CD4-positive, alpha-beta T cell (primary cell): ENCODE measurements at regions not wholly inside any gene's neighbourhood (a gene's known extent, or its start where the extent isn't known, plus 50 kb on each side); places are given as distances from the start of the nearest gene placed in this dataset.

Source experiments
- ATAC-seq: fragments of 200-7000 bp; cut with Tn5 transposase; one replicate; pipeline ENCODE4 v1.10.0; 2022; ENCODE audit warnings: mild to moderate bottlenecking; ENCODE audit not compliant: poor library complexity
- CTCF ChIA-PET: fragments of 350-600 bp; sonication (Branson Sonifier 250); formaldehyde crosslinking; loops from one replicate; lab custom pipeline; 2021; ENCODE audit warnings: antibody characterized with exemption, inconsistent platforms; lab: Charles Lee
- POLR2A ChIA-PET: fragments of 350-600 bp; sonication (Branson Sonifier 250); formaldehyde crosslinking; loops from one replicate; lab custom pipeline; 2021; ENCODE audit warnings: antibody characterized with exemption, inconsistent platforms; lab: Charles Lee
- DNase-seq, 14 experiments: peaks; one replicate each; pipeline ENCODE4 v3.0.0-alpha.2; 2013 to 2020; ENCODE audit warnings: mixed read lengths in 2 of 14
- H3K27ac ChIP-seq, 2 donors: one replicate each; pipeline versions ENCODE4 v1.5.1 to v1.7.0; 2013; ENCODE audit warnings: low read length in 2 of 2, low read depth in 1 of 2, mild to moderate bottlenecking in 1 of 2
- H3K27me3 ChIP-seq, 2 experiments: 1 replicate in 1 of 2; 2 replicates in 1 of 2; pipeline versions ENCODE4 v1.6.1 to v1.7.0; 2013; ENCODE audit warnings: low read length in 2 of 2, control low read depth in 1 of 2, mild to moderate bottlenecking in 1 of 2, moderate library complexity in 1 of 2; ENCODE audit not compliant: insufficient read depth in 2 of 2, control insufficient read depth in 1 of 2
- H3K36me3 ChIP-seq: one replicate; pipeline ENCODE4 v1.6.1; 2013; ENCODE audit warnings: low read length, control low read depth; ENCODE audit not compliant: insufficient read depth
- H3K4me1 ChIP-seq: one replicate; pipeline ENCODE4 v1.6.1; 2013; ENCODE audit warnings: low read length, control low read depth; ENCODE audit not compliant: insufficient read depth
- H3K4me3 ChIP-seq: one replicate; pipeline ENCODE4 v1.5.1; 2013; ENCODE audit warnings: mild to moderate bottlenecking, low read length, moderate library complexity
- H3K9me3 ChIP-seq, 2 experiments: 1 replicate in 1 of 2; 2 replicates in 1 of 2; pipeline versions ENCODE4 v1.6.1 to v1.7.0; 2013; ENCODE audit warnings: low read length in 2 of 2, mild to moderate bottlenecking in 2 of 2, control low read depth in 1 of 2, moderate library complexity in 1 of 2; ENCODE audit not compliant: control insufficient read depth in 1 of 2, insufficient read depth in 1 of 2
- H3K27ac Mint-ChIP-seq: one replicate; pipeline ENCODE4 v1.8.0; 2020; ENCODE audit warnings: mixed read lengths
- H3K27me3 Mint-ChIP-seq: one replicate; pipeline ENCODE4 v1.8.0; 2021; ENCODE audit warnings: mixed read lengths
- H3K36me3 Mint-ChIP-seq: one replicate; pipeline ENCODE4 v1.8.0; 2021; ENCODE audit warnings: low read depth, mixed read lengths
- H3K4me1 Mint-ChIP-seq: one replicate; pipeline ENCODE4 v1.8.0; 2021; ENCODE audit warnings: low read depth, mixed read lengths
- H3K4me3 Mint-ChIP-seq: one replicate; pipeline ENCODE4 v1.8.0; 2020; ENCODE audit warnings: mild to moderate bottlenecking, mixed read lengths
- H3K9me3 Mint-ChIP-seq: one replicate; pipeline ENCODE4 v1.8.0; 2020; ENCODE audit warnings: mixed read lengths
- intact Hi-C, 2 experiments: fragments of 100-400 bp; cut with DNase I in 1 of 2; cut with micrococcal nuclease in 1 of 2; formaldehyde crosslinking; loops; one replicate each; pipeline versions ENCODE4 v1.15.1 to v1.9.0; 2023 to 2025; cut with DNase I, micrococcal nuclease
- TF ChIP-seq, protein P1 (sequence below): fragments of 200-600 bp; IDR thresholded peaks from one replicate; pipeline ENCODE4 v1.8.0; 2022; ENCODE audit warnings: antibody characterized with exemption, mild to moderate bottlenecking

DNA sequence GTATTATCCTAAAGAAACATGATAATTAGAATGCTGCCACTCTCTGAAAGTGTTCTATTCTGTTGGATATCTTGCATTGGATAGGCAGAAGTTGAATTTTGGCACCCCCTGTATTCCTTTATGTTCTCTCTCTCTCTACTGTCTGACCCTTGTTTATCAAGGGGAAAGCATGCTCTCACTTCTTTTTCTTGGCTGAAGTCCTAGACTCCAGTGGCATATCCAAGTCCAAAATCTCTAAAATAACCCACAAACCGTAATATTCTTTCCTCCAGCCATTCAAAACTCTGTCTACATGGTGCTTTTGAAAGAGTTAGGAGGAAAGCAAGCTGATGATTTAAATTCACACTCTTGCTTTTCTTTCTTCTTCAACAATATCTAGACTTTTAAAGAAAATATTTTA lies 669.7 kb downstream of the TDRD15 start:
- CTCF ChIA-PET = no interaction called here
- intact Hi-C loops = no loop called here

DNA sequence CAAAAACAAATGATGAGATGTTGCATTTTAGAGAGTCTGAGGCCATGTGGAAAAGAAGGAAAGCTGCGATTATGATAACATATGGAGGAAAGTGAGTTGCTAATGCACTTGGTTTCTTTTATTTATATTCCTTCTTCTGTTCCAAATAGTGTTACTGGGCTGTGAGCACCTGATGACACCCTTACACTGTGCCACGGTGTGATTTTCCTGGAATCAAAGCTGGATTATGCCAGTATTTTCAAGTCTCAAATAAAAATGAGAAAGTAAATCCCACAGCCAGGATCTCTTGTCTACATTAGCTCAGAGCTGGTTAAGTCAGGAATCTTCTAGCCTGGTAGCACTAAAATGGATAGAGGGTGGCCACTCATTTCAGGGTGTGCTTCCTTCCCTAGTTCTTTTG lies 670.8 kb downstream of the TDRD15 start:
- Histone ChIP-seq H3K4me1 (no peaks in the 10 kb centered on the region), H3K27me3 (no peaks in the 10 kb centered on the region), H3K4me3 (no peak overlapping the region), H3K9me3 (no peaks in the 10 kb centered on the region), H3K36me3 (no peaks in the 10 kb centered on the region), H3K27ac (no peak overlapping the region)
- ChIA-PET CTCF (no interaction called here), POLR2A (no interaction called here)
- ATAC-seq (no peak), DNase-seq (no peak)
- Mint-ChIP-seq H3K9me3 (peaks cover 7% of the 10 kb centered on the region), H3K36me3 (no peaks in the 10 kb centered on the region), H3K4me3 (no peak overlapping the region), H3K27me3 (no peaks in the 10 kb centered on the region), H3K27ac (no peak overlapping the region), H3K4me1 (no peaks in the 10 kb centered on the region)
- TF ChIP-seq, protein P1, sequence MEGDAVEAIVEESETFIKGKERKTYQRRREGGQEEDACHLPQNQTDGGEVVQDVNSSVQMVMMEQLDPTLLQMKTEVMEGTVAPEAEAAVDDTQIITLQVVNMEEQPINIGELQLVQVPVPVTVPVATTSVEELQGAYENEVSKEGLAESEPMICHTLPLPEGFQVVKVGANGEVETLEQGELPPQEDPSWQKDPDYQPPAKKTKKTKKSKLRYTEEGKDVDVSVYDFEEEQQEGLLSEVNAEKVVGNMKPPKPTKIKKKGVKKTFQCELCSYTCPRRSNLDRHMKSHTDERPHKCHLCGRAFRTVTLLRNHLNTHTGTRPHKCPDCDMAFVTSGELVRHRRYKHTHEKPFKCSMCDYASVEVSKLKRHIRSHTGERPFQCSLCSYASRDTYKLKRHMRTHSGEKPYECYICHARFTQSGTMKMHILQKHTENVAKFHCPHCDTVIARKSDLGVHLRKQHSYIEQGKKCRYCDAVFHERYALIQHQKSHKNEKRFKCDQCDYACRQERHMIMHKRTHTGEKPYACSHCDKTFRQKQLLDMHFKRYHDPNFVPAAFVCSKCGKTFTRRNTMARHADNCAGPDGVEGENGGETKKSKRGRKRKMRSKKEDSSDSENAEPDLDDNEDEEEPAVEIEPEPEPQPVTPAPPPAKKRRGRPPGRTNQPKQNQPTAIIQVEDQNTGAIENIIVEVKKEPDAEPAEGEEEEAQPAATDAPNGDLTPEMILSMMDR = no peak
- intact Hi-C loops = no loop called here

More for the DNA sequence above, 669.7 kb downstream of the TDRD15 start:
- POLR2A ChIA-PET = no interaction called here
- Mint-ChIP-seq H3K27ac (no peak overlapping the region), H3K4me3 (no peak overlapping the region), H3K4me1 (no peaks in the 10 kb centered on the region), H3K36me3 (no peaks in the 10 kb centered on the region), H3K9me3 (peaks cover 9% of the 10 kb centered on the region), H3K27me3 (no peaks in the 10 kb centered on the region)
- DNase-seq = no peak
- Histone ChIP-seq H3K4me1 (no peaks in the 10 kb centered on the region), H3K9me3 (no peaks in the 10 kb centered on the region), H3K4me3 (no peak overlapping the region), H3K36me3 (no peaks in the 10 kb centered on the region), H3K27me3 (no peaks in the 10 kb centered on the region), H3K27ac (no peak overlapping the region)
- no peak for ATAC-seq
- TF ChIP-seq, protein P1 = no peak

DNA sequence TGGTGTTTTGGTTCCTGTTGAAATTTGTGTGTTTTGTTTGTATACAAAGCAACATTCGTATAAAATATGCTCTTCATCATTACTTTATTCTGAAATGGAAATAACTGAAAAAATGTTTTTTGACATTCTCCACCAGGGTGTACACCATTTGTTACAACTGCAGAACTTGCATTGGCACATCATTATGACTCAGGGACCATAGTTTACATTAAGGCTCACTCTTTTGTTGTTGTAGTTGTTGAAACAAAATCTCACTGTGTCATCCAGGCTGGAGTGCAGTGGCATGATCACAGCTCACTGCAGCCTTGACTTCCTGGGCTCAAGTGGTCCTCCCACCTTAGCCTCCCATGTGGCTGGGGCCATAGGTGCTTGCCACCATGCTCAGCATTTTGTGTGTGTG lies 676.6 kb downstream of the TDRD15 start:
- H3K4me1 Mint-ChIP-seq = no peaks in the 10 kb centered on the region
- Histone ChIP-seq H3K27ac (no peak overlapping the region), H3K27me3 (no peaks in the 10 kb centered on the region), H3K4me3 (no peak overlapping the region), H3K4me1 (no peaks in the 10 kb centered on the region), H3K9me3 (no peaks in the 10 kb centered on the region), H3K36me3 (no peaks in the 10 kb centered on the region)
- no peak for ATAC-seq
- H3K27ac Mint-ChIP-seq = no peak overlapping the region
- intact Hi-C loops = no loop called here
- no peaks in the 10 kb centered on the region for H3K27me3 Mint-ChIP-seq
- TF ChIP-seq, protein P1 = no peak
- no peak overlapping the region for H3K4me3 Mint-ChIP-seq
- DNase-seq = no peak
- H3K36me3 Mint-ChIP-seq = no peaks in the 10 kb centered on the region
- peaks cover 8% of the 10 kb centered on the region for H3K9me3 Mint-ChIP-seq
- ChIA-PET POLR2A (no interaction called here), CTCF (no interaction called here)
